Neural cell (in vitro differentiated cells): ENCODE measurements at regions not wholly inside any gene's neighbourhood (a gene's known extent, or its start where the extent isn't known, plus 50 kb on each side); places are given as distances from the start of the nearest gene placed in this dataset.

Experiments
- CTCF ChIP-seq: fragments of 450-650 bp; IDR thresholded peaks from 2 replicates; pipeline ENCODE4 v1.5.1; 2014; ENCODE audit warnings: antibody characterized with exemption, mild to moderate bottlenecking, moderate library complexity; ENCODE audit not compliant: poor library complexity, severe bottlenecking
- EZH2 ChIP-seq: fragments of 200-600, 300-800 bp; shearing (Covaris generic), sonication (generic); IDR thresholded peaks from 2 replicates; pipeline ENCODE4 v1.6.1; 2014; ENCODE audit warnings: antibody characterized with exemption, low read length, borderline replicate concordance, mild to moderate bottlenecking; ENCODE audit not compliant: insufficient read depth, poor library complexity, severe bottlenecking
- POLR2AphosphoS5 ChIP-seq: IDR thresholded peaks from 2 replicates; pipeline ENCODE4 v1.6.1; 2012
- REST ChIP-seq: IDR thresholded peaks from 2 replicates; pipeline ENCODE4 v1.6.1; 2012; ENCODE audit warnings: borderline replicate concordance
- SMC3 ChIP-seq: fragments of 450-650 bp; conservative IDR thresholded peaks from 2 replicates; pipeline ENCODE4 v1.6.1; 2014; ENCODE audit warnings: antibody characterized with exemption, mild to moderate bottlenecking, moderate library complexity; ENCODE audit not compliant: poor library complexity
- TAF1 ChIP-seq: IDR thresholded peaks from 2 replicates; pipeline ENCODE4 v1.6.1; 2012; ENCODE audit warnings: low read depth

- no peak for TF ChIP-seq REST
- no peak for TF ChIP-seq CTCF
- no peak for TF ChIP-seq POLR2AphosphoS5
- TF ChIP-seq EZH2: no peak
- TF ChIP-seq TAF1: no peak
- no peak for TF ChIP-seq SMC3
These were observed 103.3 kb downstream of the GPAM start for GRCh38 chr10:112080231-112080630.
